ENCODE measurements at regions not wholly inside any gene's neighbourhood (a gene's known extent, or its start where the extent isn't known, plus 50 kb on each side); places are given as distances from the start of the nearest gene placed in this dataset.

- TF ChIP-seq CTCF (IDR thresholded peaks at IDR 0.05 in 4 of 5, conservative IDR thresholded peaks at IDR 0.05 in 1 of 5) (no peak), POLR2A (IDR thresholded peaks at IDR 0.05) (no peak)
Observed at GRCh38 chr5:43802119-43802518, 199.1 kb downstream of the NNT start.

Measured in gastrocnemius medialis (tissue), 4 donors.